ENCODE measurements at regions not wholly inside any gene's neighbourhood (a gene's known extent, or its start where the extent isn't known, plus 50 kb on each side); places are given as distances from the start of the nearest gene placed in this dataset.

DNA sequence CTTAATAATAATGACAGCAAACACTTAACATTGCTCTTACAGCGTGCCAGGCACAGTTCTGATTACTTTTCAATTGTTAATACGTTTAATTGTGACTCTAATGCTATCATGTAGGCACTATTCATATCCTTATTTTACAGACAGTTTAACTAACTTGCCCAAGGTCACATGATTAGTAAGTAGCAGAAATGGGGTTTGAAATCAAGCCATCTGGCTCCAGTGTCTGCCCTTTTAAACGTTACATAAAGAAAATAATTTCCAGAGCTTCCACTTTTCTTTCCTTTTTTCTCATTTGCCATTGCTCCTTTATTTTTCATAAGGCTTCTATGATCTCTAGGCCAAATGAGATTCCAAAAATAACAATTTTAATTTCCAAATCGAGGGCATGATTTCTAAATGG lies 50.6 kb upstream of the IKZF2 start:
- no peak overlapping the region for H3K4me3 ChIP-seq (ENCODE audit: low read length in 2 of 2)
- DNase-seq (ENCODE audit: low read depth in 6 of 9, low spot score in 9 of 9): no peak
- no peaks in the 10 kb centered on the region for H3K9me3 ChIP-seq (ENCODE audit: control insufficient read depth in 2 of 2, insufficient read depth in 1 of 2, low read length in 1 of 2)
- no peaks in the 10 kb centered on the region for H3K27me3 ChIP-seq (ENCODE audit: control insufficient read depth in 2 of 2, insufficient read depth in 1 of 2, low read length in 1 of 2)
- no peaks in the 10 kb centered on the region for H3K36me3 ChIP-seq (ENCODE audit: control insufficient read depth in 2 of 2, insufficient read depth in 2 of 2, low read length in 1 of 2)
- no peaks in the 10 kb centered on the region for H3K4me1 ChIP-seq (ENCODE audit: control insufficient read depth in 2 of 2, insufficient read depth in 2 of 2, low read length in 2 of 2)
- WGBS: 88% methylated on average over 4 of the region's 4 CpGs
- no peak overlapping the region for H3K27ac ChIP-seq (ENCODE audit: low read depth in 1 of 2, low read length in 1 of 2)

DNA sequence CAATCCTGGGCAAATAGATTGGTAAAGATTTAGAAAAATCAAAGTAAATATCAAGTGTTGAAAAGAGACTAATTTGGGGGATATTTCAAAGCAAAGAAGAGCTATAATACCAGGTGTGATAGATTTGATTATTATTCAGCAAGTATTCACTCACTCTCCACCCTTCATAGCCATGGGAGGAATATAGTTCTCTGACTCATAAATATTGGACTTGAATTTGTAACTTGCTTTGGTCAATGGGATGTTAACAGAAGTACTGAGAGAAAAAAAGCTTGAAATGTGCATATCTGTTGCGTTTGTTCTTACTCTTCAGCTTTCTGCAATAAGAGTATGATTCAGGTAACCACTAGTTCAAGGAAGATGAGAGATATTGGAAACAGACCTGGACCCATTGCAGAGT lies 54.5 kb upstream of the IKZF2 start:
- WGBS: 99% methylated on average over 1 of the region's 1 CpG

DNA sequence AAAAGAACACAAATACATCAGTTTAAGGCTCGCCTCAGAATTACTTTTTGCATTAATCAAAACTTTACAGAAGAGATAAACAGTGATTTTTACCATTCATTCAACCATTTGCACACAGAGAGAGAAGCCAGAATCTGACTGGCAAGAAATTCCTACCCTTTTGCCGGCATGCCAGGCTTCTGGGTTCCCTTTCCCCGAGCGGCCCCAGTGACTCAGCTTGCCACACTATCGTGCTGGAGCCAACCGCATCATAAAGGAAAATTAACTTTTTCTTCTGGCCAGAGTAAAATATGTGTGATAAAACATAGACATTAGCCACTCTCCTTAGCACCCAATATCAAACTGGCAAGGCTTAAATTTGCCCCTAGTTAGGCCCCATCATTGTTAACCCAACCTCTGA lies 61.8 kb upstream of the IKZF2 start:
- Histone ChIP-seq H3K36me3 (ENCODE audit: control insufficient read depth in 2 of 2, insufficient read depth in 2 of 2, low read length in 1 of 2) (no peaks in the 10 kb centered on the region), H3K4me3 (ENCODE audit: low read length in 2 of 2) (no peak overlapping the region), H3K9me3 (ENCODE audit: control insufficient read depth in 2 of 2, insufficient read depth in 1 of 2, low read length in 1 of 2) (peaks cover 0 to 5% of the 10 kb centered on the region in 2 donors), H3K4me1 (ENCODE audit: control insufficient read depth in 2 of 2, insufficient read depth in 2 of 2, low read length in 2 of 2) (peaks cover 0 to 3% of the 10 kb centered on the region in 2 donors), H3K27me3 (ENCODE audit: control insufficient read depth in 2 of 2, insufficient read depth in 1 of 2, low read length in 1 of 2) (no peaks in the 10 kb centered on the region), H3K27ac (ENCODE audit: low read depth in 1 of 2, low read length in 1 of 2) (no peak overlapping the region)
- DNase-seq (ENCODE audit: low read depth in 6 of 9, low spot score in 9 of 9): no peak
- WGBS: over 99% methylated on average over 6 of the region's 6 CpGs

More for the DNA sequence above, 54.5 kb upstream of the IKZF2 start:
- Histone ChIP-seq H3K4me3 (ENCODE audit: low read length in 2 of 2) (no peak overlapping the region), H3K36me3 (ENCODE audit: control insufficient read depth in 2 of 2, insufficient read depth in 2 of 2, low read length in 1 of 2) (no peaks in the 10 kb centered on the region), H3K9me3 (ENCODE audit: control insufficient read depth in 2 of 2, insufficient read depth in 1 of 2, low read length in 1 of 2) (no peaks in the 10 kb centered on the region), H3K4me1 (ENCODE audit: control insufficient read depth in 2 of 2, insufficient read depth in 2 of 2, low read length in 2 of 2) (no peaks in the 10 kb centered on the region), H3K27ac (ENCODE audit: low read depth in 1 of 2, low read length in 1 of 2) (no peak overlapping the region), H3K27me3 (ENCODE audit: control insufficient read depth in 2 of 2, insufficient read depth in 1 of 2, low read length in 1 of 2) (no peaks in the 10 kb centered on the region)
- DNase-seq (ENCODE audit: low read depth in 6 of 9, low spot score in 9 of 9): no peak

DNA sequence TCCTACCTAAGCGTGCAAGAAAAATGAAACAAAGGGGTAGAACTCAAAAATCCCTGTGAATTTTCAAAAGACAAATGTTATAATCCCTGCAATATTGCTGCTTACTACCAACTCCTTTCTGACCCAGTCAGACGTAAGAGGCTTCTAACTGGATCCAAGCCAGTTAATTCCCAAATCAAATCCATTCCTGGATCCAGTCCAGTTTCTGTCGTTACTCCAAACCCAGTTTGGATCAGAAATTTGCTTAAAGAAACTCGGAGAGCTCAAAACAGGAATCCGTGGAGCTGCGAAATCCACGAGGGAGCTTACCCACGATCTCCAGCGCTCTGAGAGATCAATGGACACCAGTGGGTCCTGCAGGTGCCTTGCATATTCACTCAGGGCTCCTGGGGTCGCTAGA lies 62.8 kb upstream of the IKZF2 start:
- WGBS: 96% methylated on average over 10 of the region's 10 CpGs
- Histone ChIP-seq H3K27ac (ENCODE audit: low read depth in 1 of 2, low read length in 1 of 2) (no peak overlapping the region), H3K36me3 (ENCODE audit: control insufficient read depth in 2 of 2, insufficient read depth in 2 of 2, low read length in 1 of 2) (no peaks in the 10 kb centered on the region), H3K4me1 (ENCODE audit: control insufficient read depth in 2 of 2, insufficient read depth in 2 of 2, low read length in 2 of 2) (peaks cover 0 to 4% of the 10 kb centered on the region in 2 donors), H3K27me3 (ENCODE audit: control insufficient read depth in 2 of 2, insufficient read depth in 1 of 2, low read length in 1 of 2) (no peaks in the 10 kb centered on the region), H3K9me3 (ENCODE audit: control insufficient read depth in 2 of 2, insufficient read depth in 1 of 2, low read length in 1 of 2) (peaks cover 0 to 5% of the 10 kb centered on the region in 2 donors), H3K4me3 (ENCODE audit: low read length in 2 of 2) (no peak overlapping the region)
- DNase-seq (ENCODE audit: low read depth in 6 of 9, low spot score in 9 of 9): no peak

DNA sequence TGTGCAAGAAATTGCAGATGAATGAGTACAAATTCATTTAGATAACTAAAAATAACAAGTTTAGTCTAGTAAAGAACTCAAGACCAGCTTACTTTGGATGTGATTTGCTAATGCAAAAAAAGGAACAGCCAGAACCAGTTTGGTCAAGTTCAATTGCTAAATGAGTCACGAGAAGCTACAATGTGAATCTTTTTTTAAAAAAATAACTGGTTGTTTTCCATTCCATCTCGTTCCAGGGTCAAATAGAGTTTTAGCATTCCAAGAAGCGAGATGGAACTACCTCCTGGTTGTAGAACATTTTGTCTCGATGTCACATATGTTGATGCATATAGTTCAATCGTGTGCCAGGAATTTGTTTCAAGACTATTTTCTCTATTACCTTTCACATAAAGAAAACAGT lies 65.0 kb upstream of the IKZF2 start:
- Histone ChIP-seq H3K9me3 (ENCODE audit: control insufficient read depth in 2 of 2, insufficient read depth in 1 of 2, low read length in 1 of 2) (peaks cover 0 to 5% of the 10 kb centered on the region in 2 donors), H3K27ac (ENCODE audit: low read depth in 1 of 2, low read length in 1 of 2) (no peak overlapping the region), H3K4me1 (ENCODE audit: control insufficient read depth in 2 of 2, insufficient read depth in 2 of 2, low read length in 2 of 2) (peaks cover 0 to 4% of the 10 kb centered on the region in 2 donors), H3K4me3 (ENCODE audit: low read length in 2 of 2) (no peak overlapping the region), H3K27me3 (ENCODE audit: control insufficient read depth in 2 of 2, insufficient read depth in 1 of 2, low read length in 1 of 2) (no peaks in the 10 kb centered on the region), H3K36me3 (ENCODE audit: control insufficient read depth in 2 of 2, insufficient read depth in 2 of 2, low read length in 1 of 2) (no peaks in the 10 kb centered on the region)
- WGBS: 96% methylated on average over 5 of the region's 5 CpGs
- no peak for DNase-seq (ENCODE audit: low read depth in 6 of 9, low spot score in 9 of 9)

DNA sequence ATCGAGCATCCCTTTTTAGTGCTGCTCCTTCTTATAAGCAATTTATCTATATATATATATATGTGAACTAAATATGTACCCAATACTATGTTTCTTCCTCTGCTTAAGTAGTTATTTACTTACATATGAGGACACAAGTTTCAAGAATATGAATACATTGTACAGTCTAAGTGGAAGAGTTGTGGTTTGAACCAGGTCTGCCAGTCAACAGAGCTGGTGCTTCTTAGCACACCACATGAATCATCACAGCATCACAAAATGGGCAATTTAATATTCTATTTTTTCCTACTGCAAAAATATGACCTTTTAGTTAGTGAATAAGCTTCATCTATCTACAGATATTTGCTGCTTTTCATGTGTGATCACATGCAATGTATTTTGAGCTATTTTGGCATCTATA lies 64.4 kb upstream of the SPAG16 start:
- Histone ChIP-seq H3K9me3 (ENCODE audit: control insufficient read depth in 2 of 2, insufficient read depth in 1 of 2, low read length in 1 of 2) (no peaks in the 10 kb centered on the region), H3K4me3 (ENCODE audit: low read length in 2 of 2) (no peak overlapping the region), H3K4me1 (ENCODE audit: control insufficient read depth in 2 of 2, insufficient read depth in 2 of 2, low read length in 2 of 2) (peaks cover 4 to 5% of the 10 kb centered on the region in 2 donors), H3K36me3 (ENCODE audit: control insufficient read depth in 2 of 2, insufficient read depth in 2 of 2, low read length in 1 of 2) (no peaks in the 10 kb centered on the region), H3K27ac (ENCODE audit: low read depth in 1 of 2, low read length in 1 of 2) (no peak overlapping the region), H3K27me3 (ENCODE audit: control insufficient read depth in 2 of 2, insufficient read depth in 1 of 2, low read length in 1 of 2) (no peaks in the 10 kb centered on the region)
- no peak for DNase-seq (ENCODE audit: low read depth in 6 of 9, low spot score in 9 of 9)
- WGBS: 93% methylated on average over 1 of the region's 1 CpG

DNA sequence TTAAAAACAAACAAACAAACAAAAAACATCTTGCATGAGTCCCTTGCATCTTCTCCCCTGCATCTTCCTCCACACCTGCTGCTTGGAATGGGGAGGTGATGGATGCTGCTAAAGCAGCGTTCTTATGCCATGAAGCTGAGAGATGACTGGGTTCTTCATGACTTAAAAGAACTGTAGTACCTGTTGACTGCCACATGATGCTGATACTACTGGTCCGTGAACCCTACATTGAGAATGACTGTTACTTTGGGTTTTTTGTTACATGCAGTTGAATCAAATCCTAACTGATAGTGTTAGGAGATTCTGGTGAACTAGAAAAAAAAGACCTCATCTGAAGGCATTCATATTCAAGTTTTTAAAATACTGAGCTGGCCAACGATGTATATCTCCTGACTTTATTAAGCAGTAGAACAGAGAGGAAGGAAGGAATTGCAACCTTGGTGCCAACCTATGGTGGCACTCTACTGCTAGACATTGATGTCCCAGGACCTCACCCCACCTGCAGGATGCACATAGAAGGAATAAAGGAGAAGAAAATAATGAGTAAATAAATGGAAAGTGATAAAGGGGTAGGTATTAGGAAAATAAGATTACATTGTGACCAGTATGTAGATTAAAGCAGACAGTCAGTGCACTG lies 63.2 kb upstream of the SPAG16 start:
- no peak for DNase-seq (ENCODE audit: low read depth in 6 of 9, low spot score in 9 of 9)
- Histone ChIP-seq H3K9me3 (ENCODE audit: control insufficient read depth in 2 of 2, insufficient read depth in 1 of 2, low read length in 1 of 2) (no peaks in the 10 kb centered on the region), H3K4me3 (ENCODE audit: low read length in 2 of 2) (no peak overlapping the region), H3K27ac (ENCODE audit: low read depth in 1 of 2, low read length in 1 of 2) (no peak overlapping the region), H3K27me3 (ENCODE audit: control insufficient read depth in 2 of 2, insufficient read depth in 1 of 2, low read length in 1 of 2) (no peaks in the 10 kb centered on the region), H3K4me1 (ENCODE audit: control insufficient read depth in 2 of 2, insufficient read depth in 2 of 2, low read length in 2 of 2) (peaks cover 4 to 5% of the 10 kb centered on the region in 2 donors), H3K36me3 (ENCODE audit: control insufficient read depth in 2 of 2, insufficient read depth in 2 of 2, low read length in 1 of 2) (no peaks in the 10 kb centered on the region)
- WGBS: 93% methylated on average over 3 of the region's 3 CpGs

GRCh38 chr2:213221957-213222356 lies 62.3 kb upstream of the SPAG16 start:
- WGBS: 96% methylated on average over 2 of the region's 2 CpGs
- Histone ChIP-seq H3K9me3 (ENCODE audit: control insufficient read depth in 2 of 2, insufficient read depth in 1 of 2, low read length in 1 of 2) (no peaks in the 10 kb centered on the region), H3K27me3 (ENCODE audit: control insufficient read depth in 2 of 2, insufficient read depth in 1 of 2, low read length in 1 of 2) (no peaks in the 10 kb centered on the region), H3K4me1 (ENCODE audit: control insufficient read depth in 2 of 2, insufficient read depth in 2 of 2, low read length in 2 of 2) (peaks cover 4 to 6% of the 10 kb centered on the region in 2 donors), H3K36me3 (ENCODE audit: control insufficient read depth in 2 of 2, insufficient read depth in 2 of 2, low read length in 1 of 2) (no peaks in the 10 kb centered on the region), H3K4me3 (ENCODE audit: low read length in 2 of 2) (no peak overlapping the region), H3K27ac (ENCODE audit: low read depth in 1 of 2, low read length in 1 of 2) (no peak overlapping the region)
- no peak for DNase-seq (ENCODE audit: low read depth in 6 of 9, low spot score in 9 of 9)

DNA sequence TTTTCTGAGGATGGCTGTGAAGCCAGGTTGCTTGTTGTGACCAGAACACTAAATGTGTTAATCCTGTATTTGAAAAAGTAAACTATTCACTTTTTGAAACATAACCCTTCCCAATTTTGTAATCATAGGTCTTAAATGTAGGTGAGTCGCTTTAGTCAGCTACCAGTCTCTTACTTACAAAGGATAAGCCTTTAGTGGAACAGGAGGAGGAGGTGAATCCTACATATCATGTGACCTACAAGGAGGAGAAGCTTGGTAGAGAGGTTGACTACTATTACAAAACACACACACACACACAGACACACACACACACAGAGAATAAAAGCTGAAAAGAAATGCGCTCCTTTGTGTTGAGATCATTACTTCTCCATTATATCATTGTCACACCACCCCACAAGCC lies 59.9 kb upstream of the SPAG16 start:
- Histone ChIP-seq H3K4me3 (ENCODE audit: low read length in 2 of 2) (no peak overlapping the region), H3K36me3 (ENCODE audit: control insufficient read depth in 2 of 2, insufficient read depth in 2 of 2, low read length in 1 of 2) (peaks cover 0 to 2% of the 10 kb centered on the region in 2 donors), H3K4me1 (ENCODE audit: control insufficient read depth in 2 of 2, insufficient read depth in 2 of 2, low read length in 2 of 2) (peaks cover 5 to 18% of the 10 kb centered on the region in 2 donors), H3K27me3 (ENCODE audit: control insufficient read depth in 2 of 2, insufficient read depth in 1 of 2, low read length in 1 of 2) (no peaks in the 10 kb centered on the region), H3K9me3 (ENCODE audit: control insufficient read depth in 2 of 2, insufficient read depth in 1 of 2, low read length in 1 of 2) (no peaks in the 10 kb centered on the region), H3K27ac (ENCODE audit: low read depth in 1 of 2, low read length in 1 of 2) (no peak overlapping the region)
- 69% methylated on average over 2 of the region's 2 CpGs for WGBS
- no peak for DNase-seq (ENCODE audit: low read depth in 6 of 9, low spot score in 9 of 9)

All from thymus (tissue), 11 donors.